Sciatic nerve (tissue), 2 donors: ENCODE measurements at regions not wholly inside any gene's neighbourhood (a gene's known extent, or its start where the extent isn't known, plus 50 kb on each side); places are given as distances from the start of the nearest gene placed in this dataset.
"Not testable (repeated sequence)": the region's sequence is repeated elsewhere in the genome, so short reads cannot be mapped to it uniquely, and the experiment has no call there.

Experiments used
- ATAC-seq: fragments of 200-7000 bp; cut with Tn5 transposase; one replicate; pipeline ENCODE4 v1.9.1; 2020; ENCODE audit warnings: mild to moderate bottlenecking, moderate library complexity
- DNase-seq: peaks from one replicate; pipeline ENCODE4 v3.0.0-alpha.2; 2020; ENCODE audit warnings: low spot score
- intact Hi-C: fragments of 100-400 bp; cut with DNase I; formaldehyde crosslinking; loops from one replicate; pipeline ENCODE4 v1.14.2; 2022
- donor health status: DM: no; HTN: no; CAD: no.
- donor health status: DM: no; HTN: no; CAD: no.

GRCh38 chr7:54409917-54410316 lies 132.3 kb upstream of the VSTM2A start:
- intact Hi-C loops: no loop called here
- ATAC-seq (no peak), DNase-seq (no peak)

- DNase-seq: no peak
- ATAC-seq: no peak
- intact Hi-C loops: no loop called here
Observed at GRCh38 chr7:54416678-54417077, 125.5 kb upstream of the VSTM2A start.

- intact Hi-C loops: no loop called here
- ATAC-seq (no peak), DNase-seq (no peak)
Observed at GRCh38 chr7:54419209-54419608, 123.0 kb upstream of the VSTM2A start.

GRCh38 chr7:54426406-54426805 lies 115.8 kb upstream of the VSTM2A start:
- ATAC-seq (no peak), DNase-seq (no peak)
- intact Hi-C loops: no loop called here

- intact Hi-C loops: no loop called here
- ATAC-seq (no peak), DNase-seq (no peak)
Observed at GRCh38 chr7:54429111-54429510, 113.1 kb upstream of the VSTM2A start.

- intact Hi-C loops: no loop called here
- ATAC-seq (no peak), DNase-seq (no peak)
Observed at GRCh38 chr7:54439391-54439790, 102.8 kb upstream of the VSTM2A start.

- intact Hi-C loops, DNase-seq, ATAC-seq: not testable (repeated sequence)
Observed at GRCh38 chr7:54444046-54444686, 98.0 kb upstream of the VSTM2A start.

GRCh38 chr7:54453168-54453567 lies 89.0 kb upstream of the VSTM2A start:
- intact Hi-C loops, ATAC-seq, DNase-seq: not testable (repeated sequence)

GRCh38 chr7:54454700-54455099 lies 87.5 kb upstream of the VSTM2A start:
- intact Hi-C loops, ATAC-seq: not testable (repeated sequence)

GRCh38 chr7:54465095-54465494 lies 77.1 kb upstream of the VSTM2A start:
- DNase-seq (no peak), ATAC-seq (no peak)
- intact Hi-C loops: no loop called here

More at GRCh38 chr7:54454700-54455099, 87.5 kb upstream of the VSTM2A start:
- not testable (repeated sequence) for DNase-seq

- DNase-seq: no peak
- intact Hi-C loops: no loop called here
- ATAC-seq: no peak
Observed at GRCh38 chr7:54469740-54470139, 72.4 kb upstream of the VSTM2A start.

- ATAC-seq: no peak
- no peak for DNase-seq
- intact Hi-C loops: no loop called here
Observed at GRCh38 chr7:54476609-54477008, 65.6 kb upstream of the VSTM2A start.

- DNase-seq (no peak), ATAC-seq (no peak)
- intact Hi-C loops: no loop called here
Observed at GRCh38 chr7:54477083-54477482, 65.1 kb upstream of the VSTM2A start.

GRCh38 chr7:54483523-54483922 lies 58.7 kb upstream of the VSTM2A start:
- no peak for ATAC-seq
- intact Hi-C loops: no loop called here
- no peak for DNase-seq

- intact Hi-C loops: no loop called here
- ATAC-seq (no peak), DNase-seq (no peak)
Observed at GRCh38 chr7:54485044-54485443, 57.1 kb upstream of the VSTM2A start.
